SK-N-SH treated with all-trans-retinoic acid at 6 μM for 48 hours (cell line): ENCODE measurements at regions not wholly inside any gene's neighbourhood (a gene's known extent, or its start where the extent isn't known, plus 50 kb on each side); places are given as distances from the start of the nearest gene placed in this dataset.

Experiments used
- CREB5 ChIP-seq: fragments of 250-450 bp; sonication (Bioruptor Pico); IDR thresholded peaks from 2 replicates; pipeline ENCODE4 v1.5.1; 2020; ENCODE audit warnings: low read depth, mild to moderate bottlenecking, moderate library complexity
- POU6F1 ChIP-seq: fragments of 250-450 bp; sonication (Bioruptor Pico); IDR thresholded peaks from 2 replicates; pipeline ENCODE4 v1.8.0; 2021; ENCODE audit warnings: low read depth, mild to moderate bottlenecking, moderate library complexity, borderline replicate concordance
- PPARA ChIP-seq: fragments of 250-450 bp; sonication (Bioruptor Pico); IDR thresholded peaks from 2 replicates; pipeline ENCODE4 v1.5.0; 2020; ENCODE audit warnings: mild to moderate bottlenecking, borderline replicate concordance
- RARB ChIP-seq: fragments of 250-450 bp; sonication (Bioruptor Pico); IDR thresholded peaks from 2 replicates; pipeline ENCODE4 v1.8.0; 2021; ENCODE audit warnings: mild to moderate bottlenecking, moderate library complexity
- TCF4 ChIP-seq: fragments of 250-450 bp; sonication (Bioruptor Pico); IDR thresholded peaks from 2 replicates; pipeline ENCODE4 v1.8.0; 2021; ENCODE audit warnings: mild to moderate bottlenecking, moderate library complexity, borderline replicate concordance
- ZC3H10 ChIP-seq: fragments of 250-450 bp; sonication (Bioruptor Pico); IDR thresholded peaks from 2 replicates; pipeline ENCODE4 v1.5.1; 2021; ENCODE audit warnings: mild to moderate bottlenecking, moderate library complexity
- ZFP30 ChIP-seq: fragments of 450-650 bp; formaldehyde crosslinking; IDR thresholded peaks from 2 replicates; pipeline ENCODE4 v1.5.0; 2022; ENCODE audit warnings: mild to moderate bottlenecking, moderate library complexity
- ZNF565 ChIP-seq: fragments of 450-650 bp; formaldehyde crosslinking; conservative IDR thresholded peaks from 2 replicates; pipeline ENCODE4 v1.5.0; 2020; ENCODE audit warnings: low read depth, mild to moderate bottlenecking, moderate library complexity
- ZNF70 ChIP-seq: fragments of 450-650 bp; formaldehyde crosslinking; IDR thresholded peaks from 2 replicates; pipeline ENCODE4 v1.5.0; 2020; ENCODE audit warnings: mild to moderate bottlenecking, moderate library complexity
- ZNF8 ChIP-seq: fragments of 450-650 bp; formaldehyde crosslinking; IDR thresholded peaks from 2 replicates; pipeline ENCODE4 v1.5.0; 2020; ENCODE audit warnings: mild to moderate bottlenecking, moderate library complexity
- TF ChIP-seq, protein P1 (sequence below): fragments of 250-450 bp; sonication (Bioruptor Pico); IDR thresholded peaks from 2 replicates; pipeline ENCODE4 v1.8.0; 2020; ENCODE audit warnings: mild to moderate bottlenecking, moderate library complexity, borderline replicate concordance

DNA sequence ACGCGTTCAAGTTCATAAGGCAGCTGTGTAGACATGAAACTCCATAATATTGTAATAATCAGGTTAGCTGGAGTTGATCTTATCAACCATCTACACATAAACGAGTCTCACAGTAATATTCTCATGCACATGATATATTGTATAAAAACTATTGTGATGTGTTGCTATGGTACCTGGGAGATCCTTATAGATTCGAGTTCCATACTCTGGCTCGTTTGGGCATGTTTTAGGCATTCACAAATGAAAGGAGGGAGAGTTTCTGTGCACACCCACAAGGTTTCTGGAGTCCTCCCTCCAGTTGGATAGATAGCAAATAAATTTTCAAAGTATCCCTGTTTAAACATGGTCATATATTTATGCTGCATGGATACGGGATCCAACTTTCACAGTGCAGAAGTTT lies 567.5 kb upstream of the SLC35B3 start:
- TF ChIP-seq RARB (CRISPR knock-in tag), result no peak
- TF ChIP-seq ZFP30 (CRISPR knock-in tag), result no peak
- TF ChIP-seq ZNF8 (CRISPR knock-in tag), result no peak
- no peak for TF ChIP-seq PPARA (CRISPR knock-in tag)
- TF ChIP-seq, protein P1, sequence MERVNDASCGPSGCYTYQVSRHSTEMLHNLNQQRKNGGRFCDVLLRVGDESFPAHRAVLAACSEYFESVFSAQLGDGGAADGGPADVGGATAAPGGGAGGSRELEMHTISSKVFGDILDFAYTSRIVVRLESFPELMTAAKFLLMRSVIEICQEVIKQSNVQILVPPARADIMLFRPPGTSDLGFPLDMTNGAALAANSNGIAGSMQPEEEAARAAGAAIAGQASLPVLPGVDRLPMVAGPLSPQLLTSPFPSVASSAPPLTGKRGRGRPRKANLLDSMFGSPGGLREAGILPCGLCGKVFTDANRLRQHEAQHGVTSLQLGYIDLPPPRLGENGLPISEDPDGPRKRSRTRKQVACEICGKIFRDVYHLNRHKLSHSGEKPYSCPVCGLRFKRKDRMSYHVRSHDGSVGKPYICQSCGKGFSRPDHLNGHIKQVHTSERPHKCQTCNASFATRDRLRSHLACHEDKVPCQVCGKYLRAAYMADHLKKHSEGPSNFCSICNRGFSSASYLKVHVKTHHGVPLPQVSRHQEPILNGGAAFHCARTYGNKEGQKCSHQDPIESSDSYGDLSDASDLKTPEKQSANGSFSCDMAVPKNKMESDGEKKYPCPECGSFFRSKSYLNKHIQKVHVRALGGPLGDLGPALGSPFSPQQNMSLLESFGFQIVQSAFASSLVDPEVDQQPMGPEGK, result no peak
- no peak for TF ChIP-seq POU6F1 (CRISPR knock-in tag)
- TF ChIP-seq TCF4 (CRISPR knock-in tag), result no peak
- no peak for TF ChIP-seq CREB5
- TF ChIP-seq ZNF70 (CRISPR knock-in tag), result no peak
- TF ChIP-seq ZNF565 (CRISPR knock-in tag), result no peak
- TF ChIP-seq ZC3H10 (CRISPR knock-in tag), result no peak
